ENCODE measurements at regions not wholly inside any gene's neighbourhood (a gene's known extent, or its start where the extent isn't known, plus 50 kb on each side); places are given as distances from the start of the nearest gene placed in this dataset.

GRCh38 chr6:51025082-51025777, 206.6 kb downstream of the TFAP2B start:
- no peaks in the 10 kb centered on the region for H3K9me3 ChIP-seq
- H3K4me1 ChIP-seq (ENCODE audit: control insufficient read depth in 1 of 2, insufficient read depth in 1 of 2, low read depth in 1 of 2, low read length in 1 of 2) = no peaks in the 10 kb centered on the region
- no peak overlapping the region for H3K27ac ChIP-seq
- no peaks in the 10 kb centered on the region for H3K36me3 ChIP-seq
- TF ChIP-seq CTCF (IDR thresholded peaks at IDR 0.05) = no peak
- no peaks in the 10 kb centered on the region for H3K27me3 ChIP-seq
- H3K4me3 ChIP-seq (ENCODE audit: low read depth in 1 of 2, low read length in 1 of 2) = no peak overlapping the region

GRCh38 chr6:51027283-51028065, 208.8 kb downstream of the TFAP2B start:
- Histone ChIP-seq H3K36me3 (no peaks in the 10 kb centered on the region), H3K4me3 (ENCODE audit: low read depth in 1 of 2, low read length in 1 of 2) (no peak overlapping the region), H3K9me3 (no peaks in the 10 kb centered on the region), H3K27ac (no peak overlapping the region), H3K27me3 (no peaks in the 10 kb centered on the region), H3K4me1 (ENCODE audit: control insufficient read depth in 1 of 2, insufficient read depth in 1 of 2, low read depth in 1 of 2, low read length in 1 of 2) (no peaks in the 10 kb centered on the region)
- TF ChIP-seq CTCF (IDR thresholded peaks at IDR 0.05) = no peak

DNA sequence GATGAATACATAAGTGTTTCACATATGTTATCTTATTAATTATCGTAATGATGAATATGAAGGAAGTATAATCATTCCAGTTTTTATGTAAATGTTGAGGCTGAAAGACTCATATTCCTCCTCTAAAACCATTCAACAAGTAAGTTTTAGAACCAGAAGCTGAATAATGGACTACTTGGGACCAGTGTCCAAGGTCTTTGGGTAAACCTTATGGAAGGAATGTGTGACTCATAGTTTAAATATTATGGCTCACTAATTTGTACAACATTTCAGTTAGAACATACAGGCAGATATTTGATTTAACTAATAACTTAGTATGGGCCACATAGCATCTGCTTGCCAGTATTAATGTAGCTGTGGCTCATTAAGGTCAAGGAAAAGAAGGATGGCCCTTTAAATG, 209.6 kb downstream of the TFAP2B start:
- no peaks in the 10 kb centered on the region for H3K36me3 ChIP-seq
- no peak overlapping the region for H3K27ac ChIP-seq
- no peaks in the 10 kb centered on the region for H3K27me3 ChIP-seq
- no peak for TF ChIP-seq CTCF (IDR thresholded peaks at IDR 0.05)
- H3K9me3 ChIP-seq = no peaks in the 10 kb centered on the region
- no peaks in the 10 kb centered on the region for H3K4me1 ChIP-seq (ENCODE audit: control insufficient read depth in 1 of 2, insufficient read depth in 1 of 2, low read depth in 1 of 2, low read length in 1 of 2)
- H3K4me3 ChIP-seq (ENCODE audit: low read depth in 1 of 2, low read length in 1 of 2) = no peak overlapping the region

- TF ChIP-seq CTCF (IDR thresholded peaks at IDR 0.05) = no peak
- no peak overlapping the region for H3K27ac ChIP-seq
- no peaks in the 10 kb centered on the region for H3K4me1 ChIP-seq (ENCODE audit: control insufficient read depth in 1 of 2, insufficient read depth in 1 of 2, low read depth in 1 of 2, low read length in 1 of 2)
Observed at GRCh38 chr6:51029561-51029960, 210.9 kb downstream of the TFAP2B start.

GRCh38 chr6:51045548-51045947, 226.9 kb downstream of the TFAP2B start:
- Histone ChIP-seq H3K27me3 (no peaks in the 10 kb centered on the region), H3K4me3 (ENCODE audit: low read depth in 1 of 2, low read length in 1 of 2) (no peak overlapping the region), H3K4me1 (ENCODE audit: control insufficient read depth in 1 of 2, insufficient read depth in 1 of 2, low read depth in 1 of 2, low read length in 1 of 2) (no peaks in the 10 kb centered on the region), H3K27ac (no peak overlapping the region), H3K36me3 (no peaks in the 10 kb centered on the region), H3K9me3 (no peaks in the 10 kb centered on the region)
- no peak for TF ChIP-seq CTCF (IDR thresholded peaks at IDR 0.05)

More at GRCh38 chr6:51029561-51029960, 210.9 kb downstream of the TFAP2B start:
- Histone ChIP-seq H3K9me3 (no peaks in the 10 kb centered on the region), H3K4me3 (ENCODE audit: low read depth in 1 of 2, low read length in 1 of 2) (no peak overlapping the region), H3K27me3 (no peaks in the 10 kb centered on the region), H3K36me3 (no peaks in the 10 kb centered on the region)

Measured in neutrophil (primary cell).